CD4-positive, alpha-beta T cell treated with Interleukin-6 at 100 ng/mL for 8 hours (primary cell): ENCODE measurements at regions not wholly inside any gene's neighbourhood (a gene's known extent, or its start where the extent isn't known, plus 50 kb on each side); places are given as distances from the start of the nearest gene placed in this dataset.

Experiments used
- DNase-seq: peaks from one replicate; pipeline ENCODE4 v3.0.0-alpha.2; 2020; ENCODE audit warnings: mixed read lengths, low spot score

DNA sequence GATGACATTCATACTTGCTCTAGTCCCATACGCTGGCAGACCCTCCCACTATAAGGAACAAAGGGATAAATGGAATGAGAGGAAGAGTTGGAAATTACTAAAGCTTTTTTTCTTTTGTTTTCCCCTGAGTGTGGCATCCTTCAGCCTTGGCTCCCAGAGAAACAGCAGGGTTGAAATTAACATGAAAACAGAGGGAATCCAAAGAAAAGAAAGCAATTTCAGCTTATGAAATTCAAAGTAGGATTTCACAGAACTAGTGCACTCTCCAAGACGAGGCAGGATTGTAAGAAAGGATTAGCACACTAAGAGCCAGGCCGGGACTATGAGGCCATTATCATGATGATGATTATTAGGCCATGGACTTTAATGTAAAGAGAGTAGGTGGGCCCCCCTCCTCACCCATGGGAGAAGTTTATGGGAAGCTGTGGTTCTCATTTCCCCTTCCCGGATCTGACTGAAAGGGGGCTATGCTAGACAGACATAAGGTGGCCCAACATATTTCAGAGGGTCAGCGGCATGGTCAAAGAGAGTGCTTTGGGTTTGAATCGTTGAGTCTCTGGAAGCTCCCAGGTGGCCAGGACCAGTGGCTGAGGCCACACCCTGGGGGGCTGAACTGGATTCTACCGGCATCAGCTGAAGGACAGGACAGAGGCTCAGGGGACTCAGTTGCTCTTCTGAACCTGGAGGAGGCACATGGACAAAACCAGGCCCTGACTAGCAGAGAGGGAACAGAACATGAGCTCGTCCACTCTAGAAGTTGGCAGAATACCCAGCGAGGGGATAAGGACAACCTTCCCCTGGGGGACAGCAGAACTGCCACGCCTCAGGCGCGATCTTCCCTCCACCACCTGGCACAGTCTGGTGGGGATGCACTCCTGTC, 100.1 kb upstream of the ARL4C start:
- DNase-seq = no peak

DNA sequence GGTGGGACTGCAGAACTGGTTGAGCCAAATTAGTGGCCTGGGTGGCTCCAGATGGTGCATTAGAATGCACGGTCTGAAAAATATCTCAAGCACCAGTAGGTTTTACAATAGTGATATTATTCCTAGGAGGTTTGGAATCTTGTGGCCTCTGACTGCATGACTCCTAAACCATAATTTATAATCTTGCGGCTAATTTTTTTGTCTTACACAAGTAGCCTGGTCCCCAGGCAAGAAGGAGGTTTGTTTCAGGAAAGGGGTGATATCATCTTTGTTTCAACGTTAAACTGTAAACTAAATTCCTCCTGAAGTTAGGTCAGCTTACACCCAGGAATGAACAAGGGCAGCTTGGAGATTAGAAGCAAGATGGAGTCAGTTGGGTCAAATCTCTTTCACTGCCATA, 98.9 kb upstream of the ARL4C start:
- DNase-seq = no peak

DNA sequence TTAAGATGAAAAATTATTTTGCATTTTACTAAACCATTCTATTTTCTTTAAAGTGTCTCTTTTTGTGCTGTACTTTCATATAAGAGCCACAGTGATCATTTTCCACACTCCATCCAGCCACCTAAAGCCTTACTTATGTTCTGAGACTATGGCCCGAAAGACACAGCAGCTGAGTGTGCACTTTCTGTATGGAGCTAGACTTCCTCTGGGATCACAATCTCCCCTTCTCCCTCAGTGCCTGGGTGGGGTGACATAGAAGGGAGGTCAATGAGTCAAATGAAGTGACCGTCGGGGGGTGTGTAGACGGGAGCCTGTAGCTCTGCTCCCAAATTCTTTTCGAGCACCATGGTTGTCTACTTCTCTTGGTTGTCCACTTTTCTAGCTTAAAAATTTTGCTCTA, 97.8 kb upstream of the ARL4C start:
- no peak for DNase-seq

DNA sequence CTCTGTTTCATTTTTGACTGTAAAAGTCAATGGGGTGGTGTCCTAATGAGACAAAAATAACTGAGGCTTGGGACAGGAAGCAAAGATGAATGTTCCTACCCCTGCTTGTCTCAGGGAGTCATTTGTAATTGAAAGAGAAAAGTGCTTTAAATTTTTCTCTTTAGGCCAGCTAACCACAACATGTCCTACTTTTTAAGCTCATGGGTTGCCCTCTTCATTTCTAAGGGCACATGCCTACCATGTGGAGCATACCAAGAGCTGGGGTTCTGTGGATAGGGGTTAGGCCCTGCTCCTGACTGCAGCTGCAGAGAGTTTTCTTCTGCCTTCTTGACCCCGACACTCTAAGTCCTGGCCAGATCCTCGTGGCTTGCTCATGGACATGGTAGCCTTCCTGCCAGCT, 96.8 kb upstream of the ARL4C start:
- no peak for DNase-seq

DNA sequence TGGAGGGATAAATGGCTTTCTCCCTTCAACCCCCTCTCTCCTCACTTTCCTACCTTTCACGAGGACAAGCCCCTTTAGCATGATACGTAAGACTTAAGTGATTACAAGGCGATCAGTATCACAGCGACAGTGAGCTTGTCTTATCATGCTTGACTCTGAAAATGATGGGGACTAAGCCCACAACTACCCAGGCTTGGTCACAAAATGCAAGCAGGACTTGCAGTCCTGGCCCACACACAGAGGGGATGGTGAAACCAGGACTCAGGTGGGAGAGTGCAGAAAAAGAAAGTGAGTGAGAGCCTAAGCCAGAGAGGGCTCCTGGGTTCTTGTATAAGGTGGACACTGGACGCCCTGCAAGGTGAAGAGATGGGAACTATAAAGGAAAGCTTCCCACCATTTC, 95.7 kb upstream of the ARL4C start:
- no peak for DNase-seq

DNA sequence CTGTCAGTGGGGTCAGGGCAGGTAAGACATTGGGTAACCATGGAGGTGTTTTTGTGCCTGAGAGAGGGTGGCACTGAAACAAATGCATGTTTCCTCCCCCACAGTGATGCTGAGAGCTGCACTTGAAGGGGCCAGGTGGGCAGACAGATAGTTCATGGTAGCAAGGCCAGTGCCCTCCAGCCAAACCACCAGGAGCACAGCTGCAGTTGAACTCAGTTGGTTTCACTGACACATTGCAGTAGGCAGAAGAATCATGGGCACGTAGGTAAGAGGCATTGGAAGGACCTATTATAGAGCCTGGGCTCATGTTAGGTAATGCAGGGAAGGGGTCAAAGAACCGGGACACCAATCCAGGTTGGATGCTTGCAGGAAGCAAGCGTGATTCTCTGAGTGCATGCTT, 93.2 kb upstream of the ARL4C start:
- no peak for DNase-seq

DNA sequence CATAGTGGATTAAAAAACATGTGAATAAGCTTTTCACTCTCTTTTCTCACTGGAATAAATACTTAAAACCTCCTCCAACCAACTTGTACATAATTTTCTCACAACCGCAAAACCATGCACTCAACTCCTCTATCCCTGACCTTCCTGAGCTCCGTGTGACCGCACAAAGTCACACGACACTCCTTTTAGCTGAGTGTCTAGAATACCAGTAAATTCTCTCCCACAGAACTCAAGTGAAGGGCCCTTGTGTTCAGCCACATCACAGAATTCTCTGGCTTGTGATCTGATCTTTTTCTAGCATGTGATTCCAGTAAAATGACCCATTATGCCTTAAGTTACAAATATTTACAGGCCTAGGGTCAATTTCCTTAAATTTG, 91.2 kb upstream of the ARL4C start:
- DNase-seq = no peak

DNA sequence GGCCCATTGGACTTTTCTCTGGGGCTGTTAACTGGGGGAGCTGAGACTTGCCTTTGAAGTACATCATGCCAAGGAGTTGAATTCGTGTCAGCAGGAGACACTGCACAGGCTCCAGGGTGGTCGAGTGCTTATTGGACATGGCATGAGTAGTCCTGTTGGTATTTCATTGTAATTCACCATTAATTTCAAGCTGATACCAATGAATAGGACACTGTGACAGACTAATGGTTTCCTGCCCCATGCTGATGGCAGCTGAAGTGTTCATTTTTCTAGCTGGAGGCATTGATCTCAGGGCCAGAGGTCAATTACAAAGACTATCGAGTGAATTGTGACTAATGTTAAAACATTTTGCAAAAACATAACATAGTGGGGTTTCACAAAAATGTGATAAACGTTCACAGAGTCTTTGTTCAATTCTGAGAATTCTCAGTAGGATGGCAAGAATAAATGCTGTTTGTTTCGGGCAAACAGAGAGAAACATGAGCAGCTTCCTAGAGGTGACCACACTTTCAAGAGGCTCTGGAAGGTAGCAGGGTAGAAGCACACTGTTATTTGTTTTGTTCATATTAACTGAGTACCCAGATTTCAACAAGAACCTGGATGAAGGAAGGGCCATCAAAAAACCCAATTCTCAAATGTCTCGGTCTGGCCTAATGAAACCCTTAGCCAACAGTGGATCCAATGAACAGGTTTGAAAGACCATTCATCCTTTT, 90.6 kb upstream of the ARL4C start:
- no peak for DNase-seq

DNA sequence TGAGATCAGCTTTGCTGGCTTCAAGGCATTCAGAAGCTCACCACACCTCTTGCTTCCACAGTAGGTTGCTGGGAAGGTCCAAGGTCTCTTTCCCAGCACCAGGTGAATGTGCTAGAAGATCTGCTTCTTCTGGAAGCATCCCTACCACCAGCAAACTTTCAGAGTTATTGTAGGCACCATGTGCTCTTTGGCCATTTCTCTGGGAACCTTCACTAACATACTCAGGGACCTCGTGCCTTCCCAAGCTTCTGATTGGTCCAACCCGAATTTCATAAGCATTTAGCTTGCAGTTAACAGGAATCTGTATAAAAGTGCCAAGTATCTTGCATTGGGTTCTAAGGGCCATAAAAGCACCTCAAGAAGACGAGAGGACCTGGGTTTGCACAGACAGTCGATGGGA, 86.5 kb upstream of the ARL4C start:
- no peak for DNase-seq

DNA sequence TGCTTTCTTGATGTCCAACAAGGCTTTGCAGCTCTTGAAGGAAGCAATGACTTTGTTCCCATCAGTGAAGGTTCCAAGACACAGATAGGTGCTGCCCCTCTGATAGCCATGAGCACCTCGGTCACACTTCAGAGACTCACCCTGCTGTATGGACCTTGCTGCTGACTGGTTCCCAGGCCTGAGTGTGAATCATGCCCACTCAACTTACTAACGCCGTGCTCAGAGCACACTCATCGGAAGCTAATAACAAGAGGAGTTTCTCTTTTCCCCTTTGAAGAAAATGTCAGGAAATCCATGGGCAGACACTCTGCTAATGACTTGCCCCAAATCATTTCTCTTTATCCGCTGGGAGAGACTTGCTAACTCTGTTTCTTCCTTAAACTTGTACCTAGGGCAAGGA, 83.8 kb upstream of the ARL4C start:
- no peak for DNase-seq

DNA sequence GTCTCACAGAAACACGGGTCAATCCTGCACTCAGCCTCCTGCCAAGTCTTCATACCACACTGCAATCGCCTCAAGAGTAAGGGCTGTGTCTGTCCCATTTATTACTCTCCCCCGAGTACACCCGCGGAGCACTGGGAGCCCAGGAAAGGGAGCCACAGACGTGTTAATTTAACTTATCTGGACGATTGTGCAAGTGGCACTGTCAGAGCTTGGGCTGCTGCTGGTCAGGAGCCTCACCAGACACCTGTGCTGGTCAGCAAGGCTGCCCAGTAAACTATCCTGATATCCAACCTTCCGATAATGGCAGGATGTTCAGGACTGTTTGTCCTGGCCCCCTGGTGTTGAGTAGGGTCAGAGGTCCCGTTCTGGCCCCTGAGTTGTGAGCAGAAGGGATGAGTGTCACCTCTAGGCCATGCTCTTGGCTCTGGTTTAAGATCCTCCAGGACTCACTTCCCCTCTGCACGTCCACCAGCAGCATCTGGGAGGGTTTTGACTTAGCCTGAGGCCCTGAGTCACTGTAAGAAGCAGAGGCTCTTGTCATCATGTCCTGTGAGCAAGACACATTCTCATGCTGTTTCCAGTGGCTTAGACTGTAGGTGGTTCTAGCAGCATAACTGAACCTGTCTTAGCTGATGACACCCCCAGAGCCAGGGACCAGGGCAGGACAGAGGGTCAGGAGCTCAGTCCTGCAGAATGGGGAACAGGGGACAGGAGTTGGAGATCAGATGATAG, 82.5 kb upstream of the ARL4C start:
- no peak for DNase-seq

DNA sequence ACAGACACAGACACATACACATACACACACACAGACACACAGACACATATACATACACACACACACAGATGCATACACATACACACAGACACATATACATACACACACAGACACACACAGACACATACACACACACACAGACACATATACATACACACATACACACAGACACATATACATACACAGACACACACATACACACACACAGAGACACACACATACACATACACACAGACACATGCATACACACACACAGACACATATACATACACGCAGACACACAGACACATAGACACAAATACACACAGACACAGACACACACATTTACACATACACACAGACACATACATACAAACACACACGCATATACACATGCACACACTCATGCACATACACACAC, 81.5 kb upstream of the ARL4C start:
- DNase-seq = no peak

DNA sequence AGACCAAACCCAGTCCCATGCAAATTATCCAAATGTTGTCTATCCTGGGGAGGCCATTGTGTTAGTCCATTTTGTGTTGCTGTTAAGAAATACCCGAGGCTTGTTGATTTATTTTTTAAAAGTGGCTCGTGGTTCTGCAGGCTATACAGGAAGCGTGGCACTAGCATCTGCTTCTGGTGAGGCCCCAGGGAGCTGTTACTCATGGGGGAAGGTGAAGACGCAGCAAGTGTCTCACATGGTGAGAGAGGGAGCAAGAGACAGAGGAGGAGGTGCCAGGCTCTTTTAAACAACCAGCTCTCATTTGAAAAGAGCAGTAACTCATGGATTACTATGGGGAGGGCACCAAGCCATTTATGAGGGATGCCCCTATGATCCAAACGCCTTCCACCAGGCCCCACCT, 80.3 kb upstream of the ARL4C start:
- no peak for DNase-seq

DNA sequence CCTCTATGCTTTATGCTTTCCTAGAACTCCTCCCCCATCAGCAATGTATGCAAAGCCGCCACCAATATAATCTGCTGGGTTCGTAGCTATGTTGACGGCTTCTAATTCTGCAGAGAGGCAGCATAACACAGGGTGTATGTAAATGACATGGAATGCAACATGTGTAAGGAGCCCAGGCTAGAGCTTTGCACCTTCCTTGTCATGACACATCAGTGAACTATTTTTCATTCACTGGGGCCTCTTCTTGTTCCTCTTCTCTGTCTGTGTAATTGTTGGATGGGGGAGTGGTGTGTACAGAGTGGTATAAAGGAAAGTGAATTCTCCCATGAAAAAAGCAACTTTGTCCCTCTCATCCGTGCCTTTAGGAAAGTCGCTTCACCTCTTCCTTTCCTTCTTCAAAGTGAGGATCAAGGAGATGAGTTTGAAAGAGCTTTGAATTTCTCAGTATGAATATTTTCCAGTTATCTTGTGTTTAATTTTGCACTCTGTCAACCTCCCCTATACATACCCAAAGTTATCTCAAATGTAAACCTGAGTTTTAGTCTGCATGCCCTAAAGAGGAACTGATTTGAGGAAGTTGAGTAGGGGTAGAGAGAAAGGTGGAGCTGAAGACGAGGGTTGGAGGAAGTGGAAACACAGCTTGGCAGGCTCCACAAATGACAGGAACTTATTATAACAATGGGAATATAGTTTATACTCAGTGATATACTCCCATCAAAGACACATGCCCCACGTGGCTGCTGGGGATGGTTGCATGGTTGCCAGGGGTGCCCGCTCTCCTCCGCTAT, 74.9 kb upstream of the ARL4C start:
- no peak for DNase-seq

DNA sequence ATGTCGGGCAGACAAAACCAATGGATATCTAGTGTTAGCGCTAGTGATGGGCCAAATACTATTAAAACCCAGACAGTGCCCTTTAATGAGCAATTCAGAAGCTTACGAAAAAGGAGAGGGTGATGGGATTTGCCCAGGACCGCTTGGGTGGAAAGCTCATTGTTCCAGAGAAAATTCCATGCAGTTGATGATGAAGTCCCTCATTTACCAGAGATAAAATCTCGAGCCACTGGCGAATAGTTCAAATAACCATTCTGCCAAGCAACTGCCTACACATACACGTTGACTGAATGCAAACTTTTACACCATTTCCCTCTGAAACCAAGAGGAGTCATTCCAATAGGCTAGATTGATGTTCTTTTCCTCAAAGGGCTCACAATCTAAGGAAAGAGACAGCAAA, 73.6 kb upstream of the ARL4C start:
- no peak for DNase-seq

DNA sequence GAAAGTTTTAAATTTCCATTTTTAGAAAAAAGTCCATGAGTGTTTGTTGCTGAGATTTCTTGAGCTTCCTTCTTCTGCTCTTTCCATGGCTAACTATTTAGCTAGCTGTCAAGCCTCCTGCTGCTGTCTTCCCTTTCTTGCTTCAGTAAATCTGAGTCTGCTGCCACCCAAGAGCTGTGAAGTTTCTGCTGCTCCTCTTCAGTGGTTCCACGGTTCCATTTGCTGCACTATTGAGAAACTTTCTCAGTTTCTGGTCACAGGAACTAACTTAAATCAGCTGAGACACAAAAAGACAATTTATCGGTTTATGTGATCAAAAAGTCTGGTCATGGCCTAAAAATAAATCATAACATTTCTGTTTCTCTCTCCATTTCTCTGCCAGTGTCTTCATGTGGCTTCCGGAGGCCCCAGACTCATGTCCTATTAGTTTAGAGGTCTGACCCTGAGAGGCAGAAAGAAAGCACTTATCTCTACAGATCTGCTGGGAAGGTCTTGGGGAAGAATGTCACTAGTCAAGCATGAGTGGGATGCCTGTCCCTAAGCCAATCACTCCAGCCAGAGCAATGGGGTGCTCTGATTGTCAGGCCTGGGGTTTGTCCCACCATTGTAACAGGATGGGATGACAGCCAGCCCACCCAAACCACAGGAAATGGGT, 73.0 kb upstream of the ARL4C start:
- DNase-seq = no peak

DNA sequence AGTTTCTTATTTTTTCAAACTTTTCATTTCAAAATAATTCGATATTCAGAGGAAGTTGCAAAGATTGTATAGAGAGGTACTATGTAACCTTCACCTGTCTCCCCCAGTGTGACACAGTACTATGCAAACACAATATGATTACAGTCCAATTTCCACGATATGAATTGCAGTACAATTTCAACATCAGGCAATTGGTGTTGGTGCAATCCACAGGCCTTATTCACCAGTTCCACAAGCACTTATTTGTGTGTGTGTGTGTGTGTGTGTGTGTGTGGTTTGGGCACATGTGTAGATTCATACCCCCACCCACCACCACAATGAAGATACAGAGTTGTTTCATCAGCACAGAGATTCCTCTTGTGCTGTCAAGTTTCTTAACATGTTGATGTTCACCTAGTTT, 69.7 kb upstream of the ARL4C start:
- DNase-seq = no peak

DNA sequence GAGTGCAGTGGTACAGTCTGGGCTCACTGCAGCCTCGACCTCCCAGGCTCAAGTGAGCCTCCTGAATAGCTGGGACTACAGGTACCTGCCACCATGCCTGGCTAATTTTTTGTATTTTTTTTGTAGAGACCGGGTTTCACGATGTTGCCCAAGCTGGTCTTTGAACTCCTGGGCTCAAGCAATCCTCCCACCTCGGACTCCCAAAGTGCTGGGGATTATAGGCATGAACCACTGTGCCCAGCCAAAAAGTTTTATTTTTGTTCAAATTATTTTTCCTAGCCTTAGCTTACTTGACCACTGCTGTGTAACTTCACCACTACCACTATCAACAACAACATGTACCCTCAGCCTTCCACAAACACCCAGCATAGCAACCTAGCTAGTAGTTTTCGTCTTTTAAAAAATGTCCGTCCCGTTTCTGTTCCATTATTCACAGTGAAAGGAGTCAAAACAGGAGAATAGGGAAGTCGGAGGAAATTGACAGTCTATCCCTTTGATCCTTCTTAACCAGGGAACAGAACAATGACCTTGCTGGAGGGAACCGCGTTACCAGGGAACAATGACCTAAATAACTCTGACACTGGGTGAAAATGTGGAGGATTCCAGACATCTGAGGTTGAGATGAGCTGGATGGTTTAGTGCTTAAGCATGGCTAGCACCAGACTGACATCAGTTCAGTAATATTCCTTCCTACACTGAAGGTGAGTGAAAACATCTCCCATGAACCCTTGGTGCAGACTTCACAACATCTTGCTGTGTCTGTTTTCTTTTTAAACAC, 69.2 kb upstream of the ARL4C start:
- DNase-seq = no peak

DNA sequence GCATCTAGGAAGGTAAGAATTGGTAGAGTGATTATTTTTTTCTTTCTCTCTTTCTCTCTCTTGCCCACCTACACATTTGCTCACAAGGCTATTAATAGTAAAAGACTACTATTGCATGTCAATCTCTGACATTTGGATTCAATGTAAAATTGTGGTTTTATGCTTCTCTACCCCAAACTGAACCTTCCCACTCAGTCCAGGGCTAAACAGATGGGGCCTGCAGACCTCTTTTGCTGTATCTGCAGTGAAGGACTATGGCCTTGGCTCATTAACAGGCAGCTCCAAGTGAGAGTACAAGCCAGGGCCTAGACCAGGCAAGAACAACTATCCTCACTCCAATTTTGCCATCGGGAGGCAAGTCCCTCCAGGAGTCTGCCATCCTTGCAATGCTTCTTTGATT, 68.3 kb upstream of the ARL4C start:
- no peak for DNase-seq

DNA sequence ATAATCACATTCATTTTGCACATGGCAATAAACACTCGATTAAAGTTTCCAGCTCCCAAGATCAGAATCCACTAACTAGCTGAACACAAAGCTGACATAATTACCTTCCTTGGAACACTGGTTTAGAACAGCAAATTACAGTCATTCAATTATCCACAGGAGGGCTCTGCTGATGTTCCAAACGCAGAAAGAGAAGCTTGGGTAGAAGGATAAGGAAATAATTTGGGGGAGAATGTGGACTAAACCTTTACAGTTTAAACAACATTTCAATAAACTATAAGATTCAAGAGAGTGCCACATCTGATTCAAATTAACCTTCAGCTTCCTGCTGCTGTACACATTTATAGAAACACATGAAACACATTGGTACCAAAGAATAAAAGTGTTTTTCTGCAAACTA, 67.8 kb upstream of the ARL4C start:
- no peak for DNase-seq

DNA sequence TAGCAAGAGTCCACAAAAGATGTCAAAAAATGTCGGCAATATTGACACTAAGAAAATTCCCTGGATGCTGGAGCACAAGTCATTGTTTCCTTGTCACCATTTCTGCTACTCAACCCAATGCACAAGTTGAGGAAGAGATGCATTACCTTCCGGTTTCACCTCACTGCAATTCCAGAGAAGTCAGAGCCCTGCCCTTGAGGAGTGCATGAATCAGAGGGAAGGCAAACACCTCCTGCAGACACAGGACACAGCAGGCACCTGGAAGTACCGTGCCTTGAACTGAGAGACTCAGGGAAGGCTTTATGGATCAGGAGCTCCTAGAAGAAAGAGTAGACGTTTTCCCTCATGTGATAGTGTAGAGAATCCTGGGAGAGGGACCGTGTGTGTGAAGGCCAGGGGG, 62.7 kb upstream of the ARL4C start:
- no peak for DNase-seq
